ENCODE measurements at regions not wholly inside any gene's neighbourhood (a gene's known extent, or its start where the extent isn't known, plus 50 kb on each side); places are given as distances from the start of the nearest gene placed in this dataset.
"Not testable (repeated sequence)": the region's sequence is repeated elsewhere in the genome, so short reads cannot be mapped to it uniquely, and the experiment has no call there.

- no peak for DNase-seq
These were observed 186.7 kb downstream of the UACA start for GRCh38 chr15:70576696-70577095.

GRCh38 chr15:70576276-70576675 lies 187.1 kb downstream of the UACA start:
- DNase-seq, result no peak

- peak; percentile 59 for DNase-seq
These were observed 187.8 kb downstream of the UACA start for GRCh38 chr15:70575231-70576226.

GRCh38 chr15:70574325-70574724 lies 189.0 kb downstream of the UACA start:
- DNase-seq, result not testable (repeated sequence)

- DNase-seq, result no peak
These were observed 190.1 kb downstream of the UACA start for GRCh38 chr15:70573121-70573850.

GRCh38 chr15:70569714-70570231 lies 193.6 kb downstream of the UACA start:
- no peak for DNase-seq

- DNase-seq, result peak; percentile 47
These were observed 194.2 kb downstream of the UACA start for GRCh38 chr15:70569091-70569713.

GRCh38 chr15:70566989-70567388 lies 196.4 kb downstream of the UACA start:
- no peak for DNase-seq

GRCh38 chr15:70566047-70566835 lies 197.1 kb downstream of the UACA start:
- DNase-seq, result peak; percentile 32

- DNase-seq, result no peak
These were observed 199.7 kb downstream of the UACA start for GRCh38 chr15:70563561-70564095.

GRCh38 chr15:70562906-70563305 lies 200.5 kb downstream of the UACA start:
- no peak for DNase-seq

GRCh38 chr15:70561885-70562284 lies 201.5 kb downstream of the UACA start:
- DNase-seq, result no peak

- DNase-seq, result no peak
These were observed 202.6 kb downstream of the UACA start for GRCh38 chr15:70560617-70561328.

GRCh38 chr15:70559265-70560239 lies 203.8 kb downstream of the UACA start:
- no peak for DNase-seq

- no peak for DNase-seq
These were observed 204.7 kb downstream of the UACA start for GRCh38 chr15:70558406-70559264.

- DNase-seq, result no peak
These were observed 205.7 kb downstream of the UACA start for GRCh38 chr15:70557521-70558258.

GRCh38 chr15:70556779-70557178 lies 206.6 kb downstream of the UACA start:
- DNase-seq, result no peak

GRCh38 chr15:70556151-70556741 lies 207.1 kb downstream of the UACA start:
- DNase-seq, result no peak

Measured in hindlimb muscle (tissue), 1 donor.